CD4-positive, alpha-beta T cell (primary cell): ENCODE measurements at regions not wholly inside any gene's neighbourhood (a gene's known extent, or its start where the extent isn't known, plus 50 kb on each side); places are given as distances from the start of the nearest gene placed in this dataset.

ENCODE experiments used
- ATAC-seq: fragments of 200-7000 bp; cut with Tn5 transposase; one replicate; pipeline ENCODE4 v1.10.0; 2022; ENCODE audit warnings: mild to moderate bottlenecking; ENCODE audit not compliant: poor library complexity
- CTCF ChIA-PET: fragments of 350-600 bp; sonication (Branson Sonifier 250); formaldehyde crosslinking; loops from one replicate; lab custom pipeline; 2021; ENCODE audit warnings: antibody characterized with exemption, inconsistent platforms; lab: Charles Lee
- POLR2A ChIA-PET: fragments of 350-600 bp; sonication (Branson Sonifier 250); formaldehyde crosslinking; loops from one replicate; lab custom pipeline; 2021; ENCODE audit warnings: antibody characterized with exemption, inconsistent platforms; lab: Charles Lee
- DNase-seq, 14 experiments: peaks; one replicate each; pipeline ENCODE4 v3.0.0-alpha.2; 2013 to 2020; ENCODE audit warnings: mixed read lengths in 2 of 14
- H3K27ac ChIP-seq, 2 donors: one replicate each; pipeline versions ENCODE4 v1.5.1 to v1.7.0; 2013; ENCODE audit warnings: low read length in 2 of 2, low read depth in 1 of 2, mild to moderate bottlenecking in 1 of 2
- H3K27me3 ChIP-seq, 2 experiments: 1 replicate in 1 of 2; 2 replicates in 1 of 2; pipeline versions ENCODE4 v1.6.1 to v1.7.0; 2013; ENCODE audit warnings: low read length in 2 of 2, control low read depth in 1 of 2, mild to moderate bottlenecking in 1 of 2, moderate library complexity in 1 of 2; ENCODE audit not compliant: insufficient read depth in 2 of 2, control insufficient read depth in 1 of 2
- H3K36me3 ChIP-seq: one replicate; pipeline ENCODE4 v1.6.1; 2013; ENCODE audit warnings: low read length, control low read depth; ENCODE audit not compliant: insufficient read depth
- H3K4me1 ChIP-seq: one replicate; pipeline ENCODE4 v1.6.1; 2013; ENCODE audit warnings: low read length, control low read depth; ENCODE audit not compliant: insufficient read depth
- H3K4me3 ChIP-seq: one replicate; pipeline ENCODE4 v1.5.1; 2013; ENCODE audit warnings: mild to moderate bottlenecking, low read length, moderate library complexity
- H3K9me3 ChIP-seq, 2 experiments: 1 replicate in 1 of 2; 2 replicates in 1 of 2; pipeline versions ENCODE4 v1.6.1 to v1.7.0; 2013; ENCODE audit warnings: low read length in 2 of 2, mild to moderate bottlenecking in 2 of 2, control low read depth in 1 of 2, moderate library complexity in 1 of 2; ENCODE audit not compliant: control insufficient read depth in 1 of 2, insufficient read depth in 1 of 2
- H3K27ac Mint-ChIP-seq: one replicate; pipeline ENCODE4 v1.8.0; 2020; ENCODE audit warnings: mixed read lengths
- H3K27me3 Mint-ChIP-seq: one replicate; pipeline ENCODE4 v1.8.0; 2021; ENCODE audit warnings: mixed read lengths
- H3K36me3 Mint-ChIP-seq: one replicate; pipeline ENCODE4 v1.8.0; 2021; ENCODE audit warnings: low read depth, mixed read lengths
- H3K4me1 Mint-ChIP-seq: one replicate; pipeline ENCODE4 v1.8.0; 2021; ENCODE audit warnings: low read depth, mixed read lengths
- H3K4me3 Mint-ChIP-seq: one replicate; pipeline ENCODE4 v1.8.0; 2020; ENCODE audit warnings: mild to moderate bottlenecking, mixed read lengths
- H3K9me3 Mint-ChIP-seq: one replicate; pipeline ENCODE4 v1.8.0; 2020; ENCODE audit warnings: mixed read lengths
- intact Hi-C, 2 experiments: fragments of 100-400 bp; cut with DNase I in 1 of 2; cut with micrococcal nuclease in 1 of 2; formaldehyde crosslinking; loops; one replicate each; pipeline versions ENCODE4 v1.15.1 to v1.9.0; 2023 to 2025; cut with DNase I, micrococcal nuclease
- TF ChIP-seq, protein P1 (sequence below): fragments of 200-600 bp; IDR thresholded peaks from one replicate; pipeline ENCODE4 v1.8.0; 2022; ENCODE audit warnings: antibody characterized with exemption, mild to moderate bottlenecking

DNA sequence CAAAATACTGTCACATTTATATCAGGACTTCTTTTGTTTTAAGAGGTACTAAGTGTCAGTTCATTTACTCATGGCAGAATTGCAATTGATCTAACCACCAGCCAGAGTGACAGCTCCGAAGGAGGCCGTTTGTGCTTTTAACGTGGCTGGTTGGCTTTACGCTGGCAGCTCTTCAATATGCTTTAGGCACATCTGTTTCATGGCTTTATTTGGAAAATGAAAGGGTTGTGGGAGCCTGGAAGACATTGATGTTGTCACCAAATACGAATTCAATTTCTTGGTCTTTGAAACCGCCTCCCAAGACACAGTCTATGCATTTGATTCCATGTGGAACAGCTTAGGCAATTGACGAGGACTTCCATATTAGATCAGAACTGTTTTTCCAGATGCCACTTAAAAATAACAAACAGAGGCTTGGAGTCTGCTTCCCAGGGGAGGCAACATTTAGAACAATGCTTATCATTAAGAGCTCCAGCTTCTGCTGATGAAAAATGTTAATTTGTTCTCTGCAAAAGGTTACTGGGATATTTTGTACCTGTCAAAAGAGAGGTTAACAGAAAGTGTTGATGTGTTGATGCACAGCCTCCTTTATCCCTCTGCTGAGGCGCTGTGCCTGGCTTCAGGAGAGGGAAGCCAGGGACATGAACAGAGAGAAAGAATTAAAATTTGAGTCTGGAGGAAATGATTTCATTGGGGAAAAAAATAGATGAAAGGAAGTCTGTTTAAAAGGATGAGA, 64.0 kb upstream of the TNFRSF19 start:
- ChIA-PET CTCF (no interaction called here), POLR2A (no interaction called here)
- H3K27me3 ChIP-seq: peaks cover 0 to under 1% of the 10 kb centered on the region in 2 experiments
- H3K4me1 ChIP-seq: no peaks in the 10 kb centered on the region
- Mint-ChIP-seq H3K27ac (no peak overlapping the region), H3K36me3 (no peaks in the 10 kb centered on the region), H3K27me3 (peaks cover 16% of the 10 kb centered on the region), H3K9me3 (no peaks in the 10 kb centered on the region), H3K4me1 (no peaks in the 10 kb centered on the region), H3K4me3 (no peak overlapping the region)
- no peak for DNase-seq
- intact Hi-C loops: no loop called here
- no peak overlapping the region for H3K4me3 ChIP-seq
- ATAC-seq: no peak
- H3K9me3 ChIP-seq: no peaks in the 10 kb centered on the region
- TF ChIP-seq, protein P1, sequence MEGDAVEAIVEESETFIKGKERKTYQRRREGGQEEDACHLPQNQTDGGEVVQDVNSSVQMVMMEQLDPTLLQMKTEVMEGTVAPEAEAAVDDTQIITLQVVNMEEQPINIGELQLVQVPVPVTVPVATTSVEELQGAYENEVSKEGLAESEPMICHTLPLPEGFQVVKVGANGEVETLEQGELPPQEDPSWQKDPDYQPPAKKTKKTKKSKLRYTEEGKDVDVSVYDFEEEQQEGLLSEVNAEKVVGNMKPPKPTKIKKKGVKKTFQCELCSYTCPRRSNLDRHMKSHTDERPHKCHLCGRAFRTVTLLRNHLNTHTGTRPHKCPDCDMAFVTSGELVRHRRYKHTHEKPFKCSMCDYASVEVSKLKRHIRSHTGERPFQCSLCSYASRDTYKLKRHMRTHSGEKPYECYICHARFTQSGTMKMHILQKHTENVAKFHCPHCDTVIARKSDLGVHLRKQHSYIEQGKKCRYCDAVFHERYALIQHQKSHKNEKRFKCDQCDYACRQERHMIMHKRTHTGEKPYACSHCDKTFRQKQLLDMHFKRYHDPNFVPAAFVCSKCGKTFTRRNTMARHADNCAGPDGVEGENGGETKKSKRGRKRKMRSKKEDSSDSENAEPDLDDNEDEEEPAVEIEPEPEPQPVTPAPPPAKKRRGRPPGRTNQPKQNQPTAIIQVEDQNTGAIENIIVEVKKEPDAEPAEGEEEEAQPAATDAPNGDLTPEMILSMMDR: no peak
- H3K27ac ChIP-seq: no peak overlapping the region
- no peaks in the 10 kb centered on the region for H3K36me3 ChIP-seq

DNA sequence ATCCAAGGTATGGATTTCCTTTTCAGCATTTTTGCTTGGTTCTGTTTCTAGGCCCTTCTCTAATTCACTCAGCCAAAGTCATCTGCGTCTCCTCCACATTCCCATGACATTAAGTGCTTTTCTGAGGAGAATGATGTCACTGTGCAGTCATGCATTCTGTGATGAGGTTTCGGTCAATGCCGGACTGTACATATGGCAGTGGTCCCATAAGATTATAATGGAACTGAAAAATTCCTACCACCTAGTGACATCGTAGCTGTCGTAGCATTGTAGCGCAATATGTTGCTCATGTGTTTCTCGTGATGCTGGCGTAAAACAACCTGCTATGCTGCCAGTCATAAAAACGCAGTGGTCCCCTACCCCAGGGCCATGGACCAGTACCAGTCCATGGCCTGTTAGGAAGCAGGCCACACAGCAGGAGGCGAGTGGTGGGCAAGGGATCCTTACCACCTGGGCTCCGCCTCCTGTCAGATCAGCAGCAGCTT, 63.4 kb upstream of the TNFRSF19 start:
- no peak for DNase-seq
- CTCF ChIA-PET: no interaction called here
- no peaks in the 10 kb centered on the region for H3K4me1 ChIP-seq
- H3K9me3 ChIP-seq: no peaks in the 10 kb centered on the region
- no peak overlapping the region for H3K27ac ChIP-seq
- TF ChIP-seq, protein P1: no peak
- Mint-ChIP-seq H3K4me1 (no peaks in the 10 kb centered on the region), H3K9me3 (no peaks in the 10 kb centered on the region), H3K36me3 (no peaks in the 10 kb centered on the region), H3K4me3 (no peak overlapping the region), H3K27me3 (peaks cover 21% of the 10 kb centered on the region), H3K27ac (no peak overlapping the region)
- H3K27me3 ChIP-seq: peaks cover 0 to 5% of the 10 kb centered on the region in 2 experiments
- intact Hi-C loops: no loop called here
- no peak overlapping the region for H3K4me3 ChIP-seq
- H3K36me3 ChIP-seq: no peaks in the 10 kb centered on the region
- no peak for ATAC-seq
- POLR2A ChIA-PET: no interaction called here

DNA sequence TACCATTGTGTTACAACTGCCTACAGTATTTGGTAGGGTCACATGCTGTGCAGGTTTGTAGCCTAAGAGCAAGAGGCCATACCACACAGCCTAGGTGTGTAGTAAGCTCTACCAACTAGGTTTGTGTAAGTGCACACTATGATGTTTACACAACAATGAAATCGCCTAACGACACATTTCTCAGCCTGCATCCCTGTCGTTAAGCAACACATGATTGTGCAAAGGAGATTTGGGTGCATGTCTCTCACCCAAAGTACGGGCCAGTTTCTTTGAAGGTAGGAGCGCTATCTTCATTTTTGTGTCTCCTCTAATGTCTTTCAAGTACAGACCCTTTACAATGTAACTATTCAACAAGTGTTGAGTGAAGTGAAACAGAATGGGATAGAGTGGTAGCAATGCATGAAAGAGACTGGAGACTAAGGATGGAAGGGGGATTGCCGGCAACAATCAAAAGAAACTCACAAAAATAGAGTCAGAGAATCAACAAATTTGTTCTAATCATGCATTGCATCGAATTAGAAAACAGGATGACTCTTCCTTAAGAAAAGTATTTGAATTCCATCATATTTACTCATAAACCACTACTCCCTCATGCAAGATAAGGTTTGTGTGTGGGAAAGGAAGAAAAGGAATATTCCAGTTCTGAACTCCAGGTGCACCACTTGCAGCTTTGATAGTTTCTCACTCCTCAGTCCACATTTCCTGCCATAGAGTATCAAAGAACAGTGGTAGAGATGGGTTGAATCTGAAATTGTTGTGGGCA, 60.2 kb upstream of the TNFRSF19 start:
- Mint-ChIP-seq H3K36me3 (no peaks in the 10 kb centered on the region), H3K4me1 (no peaks in the 10 kb centered on the region), H3K4me3 (no peak overlapping the region), H3K9me3 (no peaks in the 10 kb centered on the region), H3K27me3 (peaks cover 44% of the 10 kb centered on the region), H3K27ac (no peak overlapping the region)
- no peak for DNase-seq
- intact Hi-C loops: no loop called here
- ChIA-PET POLR2A (no interaction called here), CTCF (no interaction called here)
- TF ChIP-seq, protein P1: no peak
- H3K27ac ChIP-seq: no peak overlapping the region
- H3K36me3 ChIP-seq: no peaks in the 10 kb centered on the region
- ATAC-seq: no peak
- H3K27me3 ChIP-seq: peaks cover 4 to 10% of the 10 kb centered on the region in 2 experiments
- H3K9me3 ChIP-seq: no peaks in the 10 kb centered on the region
- H3K4me3 ChIP-seq: no peak overlapping the region
- no peaks in the 10 kb centered on the region for H3K4me1 ChIP-seq
